Fibroblast of lung (primary cell): ENCODE measurements at regions not wholly inside any gene's neighbourhood (a gene's known extent, or its start where the extent isn't known, plus 50 kb on each side); places are given as distances from the start of the nearest gene placed in this dataset.

Source experiments
- DNase-seq, 2 donors: peaks; one replicate each; pipeline versions ENCODE4 v3.0.0 to v3.0.0-alpha.2; 2010; ENCODE audit warnings: low read depth in 2 of 2
- H2AFZ ChIP-seq: 2 replicates; pipeline ENCODE4 v1.5.1; 2012; ENCODE audit warnings: low read length, control low read depth, inconsistent platforms
- H3K27ac ChIP-seq: 2 replicates; pipeline ENCODE4 v1.5.1; 2011; ENCODE audit warnings: low read length, control low read depth; ENCODE audit not compliant: insufficient read depth
- H3K27me3 ChIP-seq: 2 replicates; pipeline ENCODE4 v1.5.1; 2011; ENCODE audit warnings: mild to moderate bottlenecking, low read length; ENCODE audit not compliant: control insufficient read depth, insufficient read depth
- H3K36me3 ChIP-seq: 2 replicates; pipeline ENCODE4 v1.5.1; 2011; ENCODE audit warnings: low read length; ENCODE audit not compliant: control insufficient read depth, insufficient read depth
- H3K4me1 ChIP-seq: 2 replicates; pipeline ENCODE4 v1.5.1; 2011; ENCODE audit warnings: low read length; ENCODE audit not compliant: control insufficient read depth, insufficient read depth; ENCODE audit errors: extremely low read depth
- H3K4me2 ChIP-seq: 2 replicates; pipeline ENCODE4 v1.5.1; 2011; ENCODE audit warnings: low read length, control low read depth; ENCODE audit not compliant: insufficient read depth; ENCODE audit errors: extremely low read depth
- H3K4me3 ChIP-seq, 4 experiments: fragments of 200-600 bp in 1 of 4; sonication (generic) in 1 of 4; replicated peaks in 1 of 4; 2 replicates each; pipeline ENCODE4 v1.5.1; 2011 to 2016; ENCODE audit warnings: low read length in 4 of 4, low read depth in 3 of 4, mild to moderate bottlenecking in 3 of 4, control low read depth in 2 of 4, inconsistent platforms in 1 of 4, mixed read lengths in 1 of 4; ENCODE audit not compliant: insufficient read depth in 1 of 4; ENCODE audit errors: control extremely low read depth in 1 of 4
- H3K79me2 ChIP-seq: 2 replicates; pipeline ENCODE4 v1.5.1; 2012; ENCODE audit warnings: mild to moderate bottlenecking, low read length, inconsistent platforms; ENCODE audit not compliant: control insufficient read depth, insufficient read depth
- H3K9ac ChIP-seq: 2 replicates; pipeline ENCODE4 v1.5.1; 2011; ENCODE audit warnings: mild to moderate bottlenecking, low read length, control low read depth; ENCODE audit not compliant: insufficient read depth
- H3K9me3 ChIP-seq: 2 replicates; pipeline ENCODE4 v1.5.1; 2012; ENCODE audit warnings: low read depth, low read length; ENCODE audit not compliant: control insufficient read depth, insufficient read depth
- H4K20me1 ChIP-seq: 2 replicates; pipeline ENCODE4 v1.5.1; 2011; ENCODE audit warnings: low read length; ENCODE audit not compliant: control insufficient read depth, insufficient read depth; ENCODE audit errors: extremely low read depth
- CTCF ChIP-seq, 2 donors: IDR thresholded peaks in 1 of 2; conservative IDR thresholded peaks in 1 of 2; 1 replicate in 1 of 2; 2 replicates in 1 of 2; pipeline ENCODE4 v1.5.1; 2011 to 2012; ENCODE audit warnings: low read length in 2 of 2, control low read depth in 1 of 2, inconsistent platforms in 1 of 2, low read depth in 1 of 2, mild to moderate bottlenecking in 1 of 2
- EZH2 ChIP-seq: IDR thresholded peaks from 2 replicates; pipeline ENCODE4 v1.5.1; 2012; ENCODE audit warnings: low read length, control low read depth, mild to moderate bottlenecking; ENCODE audit errors: missing control alignments

- Histone ChIP-seq H3K4me2 (no peak overlapping the region), H3K27ac (no peak overlapping the region), H2AFZ (no peak overlapping the region), H3K27me3 (no peaks in the 10 kb centered on the region), H4K20me1 (no peaks in the 10 kb centered on the region), H3K4me3 (no peak overlapping the region), H3K9ac (no peak overlapping the region), H3K4me1 (no peaks in the 10 kb centered on the region), H3K9me3 (no peaks in the 10 kb centered on the region), H3K36me3 (no peaks in the 10 kb centered on the region), H3K79me2 (no peaks in the 10 kb centered on the region)
- TF ChIP-seq EZH2 (no peak), CTCF (conservative IDR thresholded peaks at IDR 0.05 in 1 of 2, IDR thresholded peaks at IDR 0.05 in 1 of 2; ENCODE audit: low read depth in 1 of 2, low read length in 2 of 2) (no peak)
- no peak for DNase-seq
These were observed 191.7 kb upstream of the ATP11B start for GRCh38 chr3:182601597-182601996.

- no peak for DNase-seq
- Histone ChIP-seq H3K4me1 (no peaks in the 10 kb centered on the region), H3K4me3 (no peak overlapping the region), H3K4me2 (no peak overlapping the region), H3K27ac (no peak overlapping the region), H3K9me3 (no peaks in the 10 kb centered on the region), H3K36me3 (no peaks in the 10 kb centered on the region), H3K9ac (no peak overlapping the region), H3K79me2 (no peaks in the 10 kb centered on the region), H2AFZ (no peak overlapping the region), H3K27me3 (no peaks in the 10 kb centered on the region), H4K20me1 (no peaks in the 10 kb centered on the region)
- no peak for TF ChIP-seq CTCF (conservative IDR thresholded peaks at IDR 0.05 in 1 of 2, IDR thresholded peaks at IDR 0.05 in 1 of 2; ENCODE audit: low read depth in 1 of 2, low read length in 2 of 2)
- TF ChIP-seq EZH2: no peak
These were observed 189.8 kb upstream of the ATP11B start for GRCh38 chr3:182603501-182603900.

GRCh38 chr3:182605882-182606611 lies 187.3 kb upstream of the ATP11B start:
- Histone ChIP-seq H3K4me2 (no peak overlapping the region), H3K9ac (no peak overlapping the region), H3K36me3 (no peaks in the 10 kb centered on the region), H4K20me1 (no peaks in the 10 kb centered on the region), H2AFZ (no peak overlapping the region), H3K27ac (no peak overlapping the region), H3K79me2 (no peaks in the 10 kb centered on the region), H3K27me3 (no peaks in the 10 kb centered on the region), H3K4me1 (no peaks in the 10 kb centered on the region), H3K4me3 (no peak overlapping the region), H3K9me3 (no peaks in the 10 kb centered on the region)
- DNase-seq: no peak
- no peak for TF ChIP-seq EZH2
- no peak for TF ChIP-seq CTCF (conservative IDR thresholded peaks at IDR 0.05 in 1 of 2, IDR thresholded peaks at IDR 0.05 in 1 of 2; ENCODE audit: low read depth in 1 of 2, low read length in 2 of 2)
